GM18498 (cell line): ENCODE measurements at regions not wholly inside any gene's neighbourhood (a gene's known extent, or its start where the extent isn't known, plus 50 kb on each side); places are given as distances from the start of the nearest gene placed in this dataset.

Experiments used
- ATAC-seq: cut with Tn5 transposase; IDR thresholded peaks from one replicate; pipeline ENCODE4 v1.9.1; 2021; ENCODE audit warnings: mild to moderate bottlenecking, moderate library complexity; ENCODE audit not compliant: unreplicated experiment

DNA sequence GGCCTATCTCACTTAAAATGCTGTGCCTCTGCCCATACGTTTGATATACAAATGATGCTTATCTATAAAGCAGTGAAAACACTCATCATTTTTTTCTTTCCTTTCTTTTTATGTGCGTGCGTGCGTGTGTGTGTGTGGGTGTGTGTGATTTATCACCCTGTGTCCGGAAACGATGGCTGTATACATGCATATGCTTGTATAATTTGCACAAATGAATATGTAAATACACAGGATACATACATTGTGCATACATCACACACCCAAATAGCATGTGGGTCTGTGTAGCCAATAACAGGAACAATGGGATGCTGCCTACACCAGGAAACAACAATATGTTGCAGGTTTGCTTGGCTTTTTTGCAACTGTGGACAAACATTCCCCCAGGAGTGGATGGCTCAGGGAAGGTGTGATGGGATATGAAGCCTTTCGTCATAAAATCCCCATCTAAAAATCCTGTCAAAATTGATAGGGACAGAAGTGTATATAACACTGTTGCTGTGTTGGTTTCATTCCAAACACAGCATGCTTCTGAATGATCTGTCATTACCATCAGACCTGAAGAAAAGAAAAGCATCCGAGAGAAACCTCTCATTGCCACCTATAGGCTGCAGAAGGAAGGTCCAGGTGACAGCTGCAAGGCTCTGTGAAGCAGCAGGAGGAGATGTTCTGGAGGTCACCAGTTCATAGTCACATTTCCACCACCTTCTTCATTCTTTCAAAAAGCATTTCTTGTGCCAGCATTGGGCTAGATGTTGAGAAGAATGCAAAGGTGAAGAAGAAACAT is 503.9 kb upstream of the NR2F2 start:
- ATAC-seq = no peak

DNA sequence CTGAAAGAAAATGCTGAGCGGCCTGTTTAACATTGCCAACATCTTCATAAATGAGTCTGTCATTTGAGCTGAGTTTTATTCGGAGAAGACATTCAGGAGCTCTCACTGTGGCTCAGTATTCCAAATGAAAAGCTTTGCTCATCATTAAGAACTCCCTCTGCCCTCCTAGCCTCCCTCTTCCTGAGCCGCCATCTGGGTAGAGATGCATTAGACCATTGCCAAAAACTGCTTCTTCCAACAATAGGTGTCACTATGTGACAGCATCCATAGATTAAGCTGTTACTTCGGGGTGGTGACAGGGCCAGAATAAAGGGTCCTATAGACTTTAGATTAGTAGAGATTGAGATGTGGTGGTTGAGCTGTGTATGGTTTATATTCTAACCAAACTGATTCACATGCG is 501.4 kb upstream of the NR2F2 start:
- no peak for ATAC-seq

DNA sequence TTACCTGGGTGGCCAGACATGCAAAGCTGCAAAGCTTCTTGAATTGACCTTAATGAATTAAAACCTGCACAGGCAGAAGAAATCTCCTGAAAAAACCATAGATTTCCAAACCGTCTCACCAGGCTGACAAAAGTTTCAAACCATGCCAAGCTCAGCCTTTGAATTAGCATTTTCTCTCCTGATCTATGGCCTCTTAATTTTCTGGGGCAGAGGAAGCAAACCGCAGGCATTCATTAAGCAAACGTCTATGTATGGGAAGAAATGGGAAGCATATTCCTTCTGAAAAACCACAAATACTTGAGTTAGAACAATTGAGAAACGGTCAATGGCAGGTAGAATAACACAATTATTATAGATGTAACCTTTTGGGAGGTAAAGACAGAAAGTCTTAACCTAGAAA is 500.2 kb upstream of the NR2F2 start:
- ATAC-seq = no peak

DNA sequence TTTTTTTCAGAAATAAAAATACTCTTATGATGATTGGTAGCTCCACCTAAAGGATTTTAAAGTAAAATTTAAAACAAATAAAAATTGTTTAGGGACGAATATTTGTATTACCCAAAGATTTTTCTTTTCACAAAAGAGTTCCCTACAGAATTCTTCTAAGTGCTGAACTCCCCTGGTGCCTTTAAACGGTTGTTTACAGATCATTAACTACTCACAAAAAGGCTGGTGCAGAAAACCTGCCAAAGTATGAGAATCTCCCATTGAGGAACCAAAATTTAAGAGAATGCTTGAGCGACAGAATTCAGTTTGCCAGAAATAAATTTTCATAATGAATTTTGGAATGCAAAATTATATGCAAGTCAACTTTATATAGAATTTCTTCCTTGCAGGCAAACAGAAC is 497.8 kb upstream of the NR2F2 start:
- ATAC-seq = no peak

DNA sequence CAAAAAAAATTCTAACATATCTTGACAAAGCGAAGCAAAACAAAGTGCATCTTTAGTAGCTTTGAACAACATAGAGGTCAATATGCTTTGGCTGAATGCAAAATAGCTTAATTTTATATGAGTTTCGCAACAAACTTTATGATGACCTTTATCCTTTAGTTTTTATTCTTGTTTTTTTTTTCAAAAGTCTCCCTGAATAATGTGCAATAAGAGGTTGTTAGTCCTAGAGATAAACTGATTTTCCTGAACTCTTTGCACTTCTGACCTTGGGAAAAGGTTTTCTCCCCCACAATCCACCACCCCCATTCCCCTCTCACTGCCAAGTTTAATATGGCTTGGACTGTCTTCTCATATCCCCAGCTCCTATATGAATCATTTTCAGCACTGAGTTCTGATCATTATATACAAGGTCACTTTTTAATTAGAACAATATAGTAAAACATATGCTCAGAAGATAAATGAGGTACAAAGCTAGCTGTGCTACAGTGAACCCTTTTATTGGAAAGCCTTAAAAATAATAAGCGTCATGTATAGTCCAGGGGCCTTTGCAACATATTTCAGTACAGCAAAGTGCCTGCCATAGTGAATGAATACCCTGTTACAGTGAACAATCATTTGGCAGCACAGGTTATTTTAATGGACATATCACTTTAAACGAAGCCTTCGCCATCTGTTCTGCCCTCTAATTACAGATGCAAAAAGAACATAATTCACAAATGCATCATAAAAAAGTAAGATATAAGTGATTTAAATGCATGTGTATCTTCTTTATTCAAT is 496.3 kb upstream of the NR2F2 start:
- no peak for ATAC-seq

DNA sequence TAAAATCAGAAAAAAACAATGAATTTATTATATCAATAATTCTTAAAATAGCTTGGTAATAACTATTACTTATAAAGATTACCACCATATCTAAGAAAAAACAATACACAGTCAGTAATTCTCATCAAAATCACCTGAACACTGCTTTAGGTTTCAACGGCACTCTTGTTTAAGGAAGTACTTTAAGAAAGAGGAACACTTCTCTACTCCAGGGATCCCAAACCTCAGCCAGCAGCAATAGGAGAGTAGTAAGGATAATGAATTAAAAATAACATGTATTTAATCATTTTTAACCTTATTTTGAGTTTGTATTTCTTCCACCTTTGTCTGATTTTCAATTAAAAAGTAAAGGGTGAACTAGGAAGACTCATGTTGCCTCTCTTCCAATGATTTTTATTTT is 494.0 kb upstream of the NR2F2 start:
- ATAC-seq = no peak

DNA sequence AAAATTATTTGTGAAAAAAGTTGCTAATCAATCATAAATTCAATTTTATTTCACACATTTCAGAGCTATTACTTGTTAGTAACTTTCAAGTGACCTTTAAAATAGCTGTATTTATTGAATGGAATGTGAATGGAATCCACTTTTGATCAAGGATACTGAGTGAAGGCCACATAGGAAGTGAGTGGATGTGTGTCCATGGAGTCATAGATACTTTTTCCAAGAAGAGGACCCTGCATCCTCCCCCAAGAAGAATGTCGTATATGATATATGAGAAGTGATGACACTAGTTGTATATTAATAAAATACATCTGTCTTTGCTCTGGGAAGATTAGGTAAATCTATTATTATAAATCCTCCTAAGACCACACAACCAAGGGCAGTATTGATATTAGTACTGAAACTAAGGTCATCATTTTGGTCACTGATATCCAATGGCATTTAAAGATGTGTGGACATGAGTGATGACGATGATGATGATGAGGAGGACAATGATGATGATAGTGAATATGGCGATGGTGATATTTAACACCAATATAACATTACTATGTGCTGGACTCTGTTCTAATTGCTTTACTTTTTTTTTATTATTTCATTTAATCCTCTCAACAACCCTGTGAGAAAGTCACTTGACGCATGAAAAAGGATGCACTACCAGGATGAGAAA is 493.0 kb upstream of the NR2F2 start:
- ATAC-seq = no peak

DNA sequence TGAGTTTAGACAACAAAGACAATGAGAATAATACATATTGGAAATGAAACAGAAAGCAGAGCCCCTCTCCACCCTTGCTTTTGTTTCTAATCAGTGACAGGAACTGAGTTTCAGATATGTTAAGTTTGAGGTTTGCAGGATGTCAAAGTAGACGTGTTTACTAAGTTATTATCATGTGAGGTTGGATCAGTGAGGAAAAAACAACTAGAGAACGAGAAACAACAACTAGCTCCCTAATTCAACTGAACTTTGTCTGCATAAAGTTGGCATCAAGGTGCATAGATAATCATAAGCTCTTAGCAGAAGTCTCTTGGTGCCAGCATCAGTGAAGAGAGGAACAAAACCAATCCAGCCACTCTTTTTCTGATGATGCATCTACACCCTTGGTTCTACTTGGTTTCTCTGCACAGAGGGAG is 491.1 kb upstream of the NR2F2 start:
- ATAC-seq = peak; percentile 94

DNA sequence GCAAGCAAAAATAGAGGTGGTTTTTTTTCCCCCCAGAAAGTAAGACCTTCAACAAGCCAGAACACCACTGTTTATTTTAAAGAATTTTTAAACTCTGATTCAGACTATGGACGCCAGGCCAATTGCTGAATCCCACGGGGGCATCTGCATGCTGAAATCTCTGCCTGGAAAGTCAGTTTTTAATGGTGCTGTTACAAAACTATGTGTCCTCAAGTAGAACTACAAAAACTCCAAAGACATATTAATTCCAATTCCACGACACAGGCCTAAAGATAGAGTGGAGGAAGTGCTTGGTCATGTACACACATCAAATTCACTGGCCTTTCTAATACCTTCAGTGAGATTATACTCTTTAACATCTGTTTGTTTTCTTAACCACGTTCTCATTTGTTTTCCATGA is 490.5 kb upstream of the NR2F2 start:
- ATAC-seq = no peak

DNA sequence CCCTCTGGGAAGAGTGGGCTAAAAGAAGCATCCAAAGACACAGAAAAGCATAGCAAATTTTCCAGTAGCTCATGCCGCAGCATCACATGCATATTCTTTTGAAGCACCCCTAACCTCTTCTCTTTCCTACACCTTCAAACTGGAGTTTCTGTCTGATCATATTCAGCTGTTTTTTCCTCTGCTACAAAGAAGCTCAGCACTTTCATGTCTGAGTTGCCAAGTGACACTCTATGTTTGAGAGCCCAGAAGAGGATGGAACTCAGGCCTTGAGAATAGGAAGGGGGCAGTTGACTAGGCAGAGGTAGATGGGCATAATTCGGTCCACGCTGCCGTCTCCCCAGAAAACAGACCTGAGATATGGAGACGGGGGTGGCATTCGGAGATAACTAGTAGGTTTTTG is 489.6 kb upstream of the NR2F2 start:
- no peak for ATAC-seq

DNA sequence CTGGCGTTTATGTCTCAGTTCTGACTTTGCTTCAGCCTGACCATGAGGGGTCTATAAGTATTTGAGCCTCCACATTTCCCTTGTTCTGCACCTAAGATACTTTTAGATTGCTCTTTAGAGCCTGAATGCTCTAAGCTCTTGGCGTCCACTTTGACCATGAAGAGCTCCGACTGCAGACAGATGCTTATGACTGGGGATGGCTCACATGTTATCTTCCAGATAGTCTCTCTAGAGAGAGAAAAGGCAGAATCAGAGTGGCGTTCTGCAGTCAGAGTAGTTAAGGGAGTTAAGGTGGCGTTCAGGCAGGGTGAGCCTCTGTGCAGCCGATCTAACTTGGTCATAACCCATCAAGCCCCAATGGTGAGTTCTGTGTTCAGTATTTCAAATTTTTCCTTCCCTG is 487.9 kb upstream of the NR2F2 start:
- ATAC-seq = no peak

DNA sequence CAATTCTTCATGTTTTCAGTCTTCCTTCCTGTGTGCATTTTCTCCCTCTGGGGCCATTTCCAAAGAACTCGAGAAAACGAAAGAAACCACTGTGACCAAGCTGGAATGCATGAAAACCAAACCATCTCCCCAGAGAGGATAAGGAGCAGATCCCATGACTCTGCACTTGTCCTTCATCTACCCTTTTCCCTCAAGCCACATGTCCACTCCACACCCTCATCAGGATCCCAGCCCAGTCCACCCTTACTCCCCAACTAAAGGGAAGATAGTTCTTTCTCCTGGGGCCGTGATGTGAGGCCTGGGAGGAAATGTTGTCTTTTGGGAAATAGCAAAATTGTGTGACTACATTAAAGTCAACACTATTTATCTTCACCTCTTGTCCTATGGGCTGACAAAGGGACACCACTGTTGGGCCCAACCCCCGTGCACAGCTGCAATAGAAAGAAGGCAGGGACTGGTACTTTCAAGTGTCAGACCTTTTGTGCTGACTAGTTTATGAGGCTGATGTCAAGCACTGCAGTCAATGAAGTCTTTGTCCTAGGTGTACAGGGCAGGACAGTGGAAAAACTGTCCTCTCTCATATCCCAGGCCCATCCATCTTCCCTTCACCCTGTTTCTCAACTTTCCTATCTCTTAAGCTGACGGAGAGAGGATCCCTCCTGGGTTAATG is 487.1 kb upstream of the NR2F2 start:
- no peak for ATAC-seq

DNA sequence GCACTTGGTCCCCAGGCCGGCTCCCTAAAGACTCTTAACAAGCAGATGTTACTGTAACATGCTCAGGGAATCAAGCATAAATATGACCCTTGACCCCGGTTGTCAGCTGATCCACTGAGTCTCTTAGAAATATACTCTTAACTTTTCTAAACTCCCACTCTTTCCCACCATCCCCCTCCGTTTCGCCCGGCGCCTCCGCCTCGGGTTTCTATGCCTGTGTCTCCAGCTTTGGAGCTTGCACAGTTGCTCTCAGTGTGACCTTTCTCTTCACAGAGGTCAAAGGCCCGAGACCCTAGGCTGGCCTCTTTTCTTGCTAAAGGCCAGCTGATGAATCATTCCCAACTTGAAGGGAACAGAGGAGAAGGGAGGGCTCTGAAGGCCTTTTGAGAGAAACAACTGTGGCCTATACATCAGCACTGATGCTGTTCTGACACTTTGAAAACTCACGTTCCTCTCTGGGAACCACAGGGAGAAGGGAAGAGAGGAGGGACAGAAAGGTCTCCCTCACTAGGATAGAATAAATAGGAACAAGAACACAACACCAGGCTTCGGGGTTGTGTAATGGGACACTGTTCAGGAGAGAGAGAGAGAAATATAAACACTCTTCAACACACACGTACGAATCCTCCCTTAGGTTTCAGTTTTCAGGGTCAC is 484.5 kb upstream of the NR2F2 start:
- ATAC-seq = peak; percentile 36

DNA sequence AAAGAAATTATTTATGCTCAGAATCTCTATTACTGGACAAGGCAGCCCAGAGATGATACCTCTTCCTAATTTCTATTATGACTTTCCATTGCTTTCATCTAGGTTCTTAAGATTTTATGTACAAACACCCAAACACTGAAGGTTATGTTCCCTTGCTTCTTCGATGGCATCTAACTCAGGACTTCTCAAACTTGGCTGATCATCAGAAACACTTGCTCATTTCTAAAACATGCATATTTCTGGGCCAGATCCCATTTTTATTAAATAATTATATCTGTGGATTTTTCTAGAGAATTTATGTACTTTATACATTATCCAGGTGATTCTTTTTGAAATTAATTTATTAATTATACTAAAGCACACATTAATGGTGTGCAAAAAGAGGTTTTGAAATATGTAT is 482.4 kb upstream of the NR2F2 start:
- ATAC-seq = no peak

DNA sequence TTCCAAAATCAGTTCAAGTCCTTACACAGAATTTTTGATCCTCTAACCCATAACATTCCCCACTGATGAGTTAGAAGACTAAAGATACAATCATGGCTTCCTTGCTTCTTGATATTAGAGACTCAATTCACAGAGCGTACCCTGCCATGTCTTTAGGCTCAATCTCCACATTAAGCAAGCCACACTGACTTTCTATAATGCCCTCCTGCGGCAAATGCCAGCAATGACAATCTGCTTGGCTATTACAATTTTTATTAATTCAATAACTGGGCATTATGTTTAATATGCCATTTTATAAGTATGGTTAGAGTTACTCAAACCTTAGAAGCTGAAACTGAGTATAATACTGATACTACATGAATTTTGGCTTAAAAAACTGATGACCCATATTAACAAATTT is 479.7 kb upstream of the NR2F2 start:
- no peak for ATAC-seq

DNA sequence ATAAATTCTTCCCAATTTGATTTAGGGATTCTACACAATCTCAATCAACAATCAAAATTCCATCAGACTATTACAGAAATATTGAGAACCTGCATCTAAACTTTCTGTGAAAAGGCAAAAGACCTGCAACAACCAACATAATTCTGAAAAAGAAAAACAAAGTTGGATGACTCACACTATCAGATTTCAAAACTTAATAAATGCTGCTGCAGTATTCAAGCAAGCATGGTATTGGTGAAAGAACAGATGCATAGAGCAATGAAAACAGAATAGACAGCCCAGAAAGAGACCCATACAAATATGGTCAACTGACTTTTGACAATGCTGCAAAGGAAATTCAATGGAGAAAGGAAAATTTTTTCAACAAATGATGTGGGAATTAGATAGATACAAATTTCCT is 477.1 kb upstream of the NR2F2 start:
- ATAC-seq = no peak

DNA sequence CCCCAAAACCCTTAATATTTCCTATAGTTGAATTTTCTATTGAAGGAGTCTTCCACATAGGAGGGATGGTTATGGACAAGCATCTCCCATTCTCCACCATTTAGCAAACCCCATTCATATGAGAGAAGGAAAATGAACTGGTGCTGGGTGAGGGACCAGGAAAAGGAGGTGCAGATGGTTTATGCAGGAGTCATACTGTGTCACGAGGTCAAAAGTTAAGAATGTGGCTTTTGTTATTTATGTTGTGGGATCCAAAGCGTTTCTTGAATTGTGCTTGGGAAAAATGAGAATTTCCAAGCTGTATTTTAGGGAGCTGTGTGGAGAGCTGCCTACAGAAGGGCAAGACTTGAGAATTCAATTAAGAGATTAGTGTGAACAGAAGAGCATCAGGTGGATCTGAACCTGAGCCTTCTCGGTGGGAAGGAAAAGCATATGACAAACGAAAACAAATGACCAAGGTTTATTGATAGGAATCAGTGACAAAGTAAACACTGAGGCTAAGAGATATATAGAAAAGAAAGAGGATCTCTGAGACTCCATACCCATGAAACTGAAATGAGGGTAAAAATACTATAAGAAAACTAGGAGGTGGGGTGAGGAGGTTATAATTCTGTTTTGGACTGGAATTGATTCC is 473.3 kb upstream of the NR2F2 start:
- no peak for ATAC-seq

DNA sequence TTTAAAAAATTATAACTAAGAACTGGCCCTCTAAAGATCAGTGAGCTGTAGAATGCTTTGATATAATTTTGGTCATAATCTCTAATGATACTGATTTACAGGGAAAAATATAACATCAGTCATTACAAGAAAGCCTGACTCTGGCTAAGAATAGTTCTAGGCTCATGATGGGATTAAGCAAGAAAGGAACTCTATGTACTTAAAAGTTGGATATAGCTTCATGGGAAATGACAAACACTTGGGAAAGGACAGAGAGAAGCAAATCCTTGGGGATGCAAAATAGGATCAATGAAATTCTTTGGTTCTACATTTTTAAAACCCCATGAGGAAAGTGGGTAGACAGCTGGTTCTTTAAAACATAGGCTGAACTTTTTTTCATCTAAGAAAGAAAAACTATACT is 472.7 kb upstream of the NR2F2 start:
- no peak for ATAC-seq

DNA sequence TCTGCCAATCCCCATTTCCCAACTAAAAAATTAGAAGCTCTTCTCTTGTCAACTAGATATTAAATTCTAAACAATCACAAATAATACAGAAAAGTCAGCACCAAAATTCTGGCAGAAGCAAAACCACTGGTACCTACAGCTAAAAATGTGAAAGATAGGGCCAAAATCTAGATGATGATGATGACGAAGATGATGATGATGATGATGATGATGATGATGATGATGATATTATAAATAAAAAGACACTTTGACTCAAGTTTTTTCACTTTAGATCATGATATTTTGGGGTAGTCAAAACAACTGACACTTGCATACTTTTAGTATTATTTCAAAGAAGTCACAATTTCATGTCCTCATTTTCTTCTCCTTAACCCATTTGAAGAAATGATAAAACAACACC is 470.1 kb upstream of the NR2F2 start:
- ATAC-seq = no peak

DNA sequence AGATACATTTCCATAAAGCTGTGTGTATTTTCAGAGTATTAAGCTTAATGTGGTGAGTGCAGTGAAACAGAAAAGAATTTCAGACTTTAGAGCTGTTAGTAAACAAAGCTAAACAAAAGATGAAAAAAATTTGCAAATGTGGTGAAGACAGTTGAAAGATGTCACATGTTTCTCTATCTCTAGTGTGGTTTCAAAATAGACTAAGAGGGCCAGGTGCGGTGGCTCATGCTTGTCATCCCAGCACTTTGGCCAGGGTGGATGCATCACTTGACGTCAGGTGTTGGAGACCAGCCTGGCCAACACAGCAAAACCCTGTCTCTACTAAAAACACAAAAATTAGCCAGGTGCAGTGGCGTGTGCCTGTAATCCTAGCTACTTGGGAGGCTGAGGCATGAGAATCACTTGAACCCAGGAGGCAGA is 466.0 kb upstream of the NR2F2 start:
- ATAC-seq = peak; percentile 81
